Endodermal cell (in vitro differentiated cells): ENCODE measurements at regions not wholly inside any gene's neighbourhood (a gene's known extent, or its start where the extent isn't known, plus 50 kb on each side); places are given as distances from the start of the nearest gene placed in this dataset.

Experiments
- DNase-seq: peaks from one replicate; pipeline ENCODE4 v3.0.0-alpha.2; 2017
- H3K27ac ChIP-seq: 2 replicates; pipeline ENCODE4 v1.5.1; 2013; ENCODE audit warnings: mild to moderate bottlenecking, low read depth, low read length, moderate library complexity
- H3K27me3 ChIP-seq: 2 replicates; pipeline ENCODE4 v1.6.1; 2013; ENCODE audit warnings: mild to moderate bottlenecking, low read length, moderate library complexity; ENCODE audit not compliant: insufficient read depth, control insufficient read depth, poor library complexity, severe bottlenecking
- H3K36me3 ChIP-seq: 2 replicates; pipeline ENCODE4 v1.7.0; 2013; ENCODE audit warnings: mild to moderate bottlenecking, low read length, moderate library complexity; ENCODE audit not compliant: control insufficient read depth, insufficient read depth
- H3K4me1 ChIP-seq: one replicate; pipeline ENCODE4 v1.7.0; 2013; ENCODE audit warnings: low read length; ENCODE audit not compliant: control insufficient read depth, insufficient read depth
- H3K4me3 ChIP-seq: 2 replicates; pipeline ENCODE4 v1.5.1; 2013; ENCODE audit warnings: mild to moderate bottlenecking, low read length, moderate library complexity
- H3K9ac ChIP-seq: 2 replicates; pipeline ENCODE4 v1.6.1; 2013; ENCODE audit warnings: mild to moderate bottlenecking, low read length, moderate library complexity; ENCODE audit not compliant: poor library complexity, severe bottlenecking; ENCODE audit errors: extremely low read depth
- H3K9me3 ChIP-seq: 2 replicates; pipeline ENCODE4 v1.6.1; 2013; ENCODE audit warnings: mild to moderate bottlenecking, low read length, moderate library complexity; ENCODE audit not compliant: control insufficient read depth
- H3K27ac Mint-ChIP-seq: 2 replicates; pipeline ENCODE4 v1.8.0; 2020; ENCODE audit warnings: mixed read lengths
- H3K27me3 Mint-ChIP-seq: 2 replicates; pipeline ENCODE4 v1.8.0; 2021; ENCODE audit warnings: mild to moderate bottlenecking, mixed read lengths; ENCODE audit not compliant: insufficient read depth
- H3K36me3 Mint-ChIP-seq: 2 replicates; pipeline ENCODE4 v1.8.0; 2020; ENCODE audit warnings: low read depth, mixed read lengths
- H3K4me1 Mint-ChIP-seq: 2 replicates; pipeline ENCODE4 v1.8.0; 2020; ENCODE audit warnings: mixed read lengths
- H3K4me3 Mint-ChIP-seq: 2 replicates; pipeline ENCODE4 v1.8.0; 2020; ENCODE audit warnings: mild to moderate bottlenecking, moderate library complexity, mixed read lengths
- H3K9me3 Mint-ChIP-seq: 2 replicates; pipeline ENCODE4 v1.8.0; 2020; ENCODE audit warnings: mild to moderate bottlenecking, mixed read lengths
- WGBS, 2 experiments: methylation state at CpG; one replicate each; pipeline versions ENCODE4 v1.1.5 to v1.1.7; 2013; ENCODE audit warnings: missing lambda C conversion rate in 2 of 2, mixed read lengths in 1 of 2; ENCODE audit not compliant: insufficient coverage in 1 of 2, insufficient read length in 1 of 2; 5-methylcytosine and 5-hydroxymethylcytosine counted together
- TF ChIP-seq, protein P1 (sequence below): fragments of 200-600 bp; sonication (generic); conservative IDR thresholded peaks from 2 replicates; pipeline ENCODE4 v1.5.0; 2021; ENCODE audit warnings: antibody characterized with exemption, mild to moderate bottlenecking

GRCh38 chr2:129888896-129889295 lies 90.6 kb upstream of the RAB6C start:
- Mint-ChIP-seq H3K4me1 (peaks cover 34% of the 10 kb centered on the region), H3K27me3 (peaks cover 4% of the 10 kb centered on the region), H3K4me3 (no peak overlapping the region), H3K27ac (peak overlapping the region; percentile 5), H3K9me3 (no peaks in the 10 kb centered on the region), H3K36me3 (no peaks in the 10 kb centered on the region)
- Histone ChIP-seq H3K4me3 (no peak overlapping the region), H3K9me3 (no peaks in the 10 kb centered on the region), H3K4me1 (peaks cover 3% of the 10 kb centered on the region), H3K36me3 (no peaks in the 10 kb centered on the region), H3K27me3 (peaks cover 6% of the 10 kb centered on the region), H3K9ac (no peak overlapping the region), H3K27ac (no peak overlapping the region)
- TF ChIP-seq, protein P1, sequence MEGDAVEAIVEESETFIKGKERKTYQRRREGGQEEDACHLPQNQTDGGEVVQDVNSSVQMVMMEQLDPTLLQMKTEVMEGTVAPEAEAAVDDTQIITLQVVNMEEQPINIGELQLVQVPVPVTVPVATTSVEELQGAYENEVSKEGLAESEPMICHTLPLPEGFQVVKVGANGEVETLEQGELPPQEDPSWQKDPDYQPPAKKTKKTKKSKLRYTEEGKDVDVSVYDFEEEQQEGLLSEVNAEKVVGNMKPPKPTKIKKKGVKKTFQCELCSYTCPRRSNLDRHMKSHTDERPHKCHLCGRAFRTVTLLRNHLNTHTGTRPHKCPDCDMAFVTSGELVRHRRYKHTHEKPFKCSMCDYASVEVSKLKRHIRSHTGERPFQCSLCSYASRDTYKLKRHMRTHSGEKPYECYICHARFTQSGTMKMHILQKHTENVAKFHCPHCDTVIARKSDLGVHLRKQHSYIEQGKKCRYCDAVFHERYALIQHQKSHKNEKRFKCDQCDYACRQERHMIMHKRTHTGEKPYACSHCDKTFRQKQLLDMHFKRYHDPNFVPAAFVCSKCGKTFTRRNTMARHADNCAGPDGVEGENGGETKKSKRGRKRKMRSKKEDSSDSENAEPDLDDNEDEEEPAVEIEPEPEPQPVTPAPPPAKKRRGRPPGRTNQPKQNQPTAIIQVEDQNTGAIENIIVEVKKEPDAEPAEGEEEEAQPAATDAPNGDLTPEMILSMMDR: no peak
- WGBS, 2 experiments: 80 to 92% methylated on average over 1 to 2 of the region's 2 CpGs
- peak; percentile 45 for DNase-seq

- peaks cover 12% of the 10 kb centered on the region for H3K27me3 Mint-ChIP-seq
- no peaks in the 10 kb centered on the region for H3K9me3 Mint-ChIP-seq
- H3K9ac ChIP-seq: no peak overlapping the region
- H3K27me3 ChIP-seq: peaks cover 6% of the 10 kb centered on the region
- no peak overlapping the region for H3K27ac Mint-ChIP-seq
- H3K4me1 ChIP-seq: no peaks in the 10 kb centered on the region
- H3K4me3 ChIP-seq: no peak overlapping the region
- H3K27ac ChIP-seq: no peak overlapping the region
- no peaks in the 10 kb centered on the region for H3K36me3 Mint-ChIP-seq
- peak; percentile 76 for DNase-seq
- no peaks in the 10 kb centered on the region for H3K36me3 ChIP-seq
- no peaks in the 10 kb centered on the region for H3K9me3 ChIP-seq
- TF ChIP-seq, protein P1: peak; percentile 57
- H3K4me1 Mint-ChIP-seq: peaks cover 29% of the 10 kb centered on the region
- WGBS, 2 experiments: 82 to 84% methylated on average over 7 to 14 of the region's 14 CpGs
- no peak overlapping the region for H3K4me3 Mint-ChIP-seq
Measured at GRCh38 chr2:129891341-129892320, 87.8 kb upstream of the RAB6C start.

DNA sequence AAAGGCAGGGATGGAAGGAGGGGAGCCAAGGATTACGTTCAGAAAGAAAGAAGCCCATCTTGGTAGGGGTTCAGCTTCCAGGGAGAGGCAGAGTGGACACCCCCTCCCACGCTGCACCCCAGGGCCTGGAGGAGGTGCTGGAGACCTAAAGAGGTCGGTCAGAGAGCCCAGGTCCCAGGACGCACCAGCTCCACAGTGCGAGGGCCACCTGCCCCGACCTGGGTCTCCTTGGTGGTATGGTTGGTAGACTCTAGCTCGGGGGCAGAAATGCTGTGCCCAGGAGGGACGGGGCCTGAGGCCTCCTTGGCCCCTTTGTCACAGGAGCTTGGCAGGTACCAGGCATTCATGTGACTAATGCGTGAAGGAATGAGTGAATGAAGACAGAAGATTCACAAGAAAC lies 87.1 kb upstream of the RAB6C start:
- Mint-ChIP-seq H3K4me3 (no peak overlapping the region), H3K9me3 (no peaks in the 10 kb centered on the region), H3K4me1 (peaks cover 29% of the 10 kb centered on the region), H3K27me3 (peaks cover 15% of the 10 kb centered on the region), H3K36me3 (no peaks in the 10 kb centered on the region), H3K27ac (no peak overlapping the region)
- Histone ChIP-seq H3K4me1 (no peaks in the 10 kb centered on the region), H3K27me3 (peaks cover 6% of the 10 kb centered on the region), H3K36me3 (no peaks in the 10 kb centered on the region), H3K9ac (no peak overlapping the region), H3K27ac (no peak overlapping the region), H3K9me3 (no peaks in the 10 kb centered on the region), H3K4me3 (no peak overlapping the region)
- 93 to 95% methylated on average over 3 to 9 of the region's 9 CpGs for WGBS, 2 experiments
- TF ChIP-seq, protein P1: no peak
- peak; percentile 33 for DNase-seq
